A549 (cell line): ENCODE measurements at regions not wholly inside any gene's neighbourhood (a gene's known extent, or its start where the extent isn't known, plus 50 kb on each side); places are given as distances from the start of the nearest gene placed in this dataset.

ENCODE experiments used
- ATAC-seq, 2 experiments: fragments of 200-7000 bp in 1 of 2; fragments of >200 bp in 1 of 2; cut with Nextera tagmentation in 1 of 2; cut with Tn5 transposase in 1 of 2; 3 replicates each; pipeline versions ENCODE4 v1.8.0 to v1.9.1; 2018 to 2020; ENCODE audit warnings: mild to moderate bottlenecking in 1 of 2, moderate library complexity in 1 of 2
- CTCF ChIA-PET: fragments of 300-600 bp; sonication (Branson Sonifier 250); formaldehyde crosslinking; extraction: SDS; loops from one replicate; lab custom pipeline; 2021; ENCODE audit warnings: antibody characterized with exemption, inconsistent platforms; lab: Yijun Ruan, JAX
- POLR2A ChIA-PET: fragments of 350-600 bp; formaldehyde crosslinking; extraction: SDS; loops from one replicate; lab custom pipeline; 2021; ENCODE audit warnings: antibody characterized with exemption, inconsistent platforms; lab: Yijun Ruan, JAX
- DNase-seq, 2 experiments: peaks; one replicate each; pipeline versions ENCODE4 v3.0.0 to v3.0.0-alpha.2; 2011 to 2016; ENCODE audit warnings: low read depth in 1 of 2, low spot score in 1 of 2
- FAIRE-seq: peaks from 2 replicates; lab custom pipeline; 2011; peaks lifted over from hg19 to GRCh38; lab: Jason Lieb, UNC
- H3K27ac ChIP-seq, 2 experiments: fragments of >200 bp; sonication (Bioruptor Twin); formaldehyde crosslinking; 3 replicates each; pipeline ENCODE4 v1.5.1; 2016 to 2017
- H3K4me1 ChIP-seq: fragments of >200 bp; sonication (Bioruptor Twin); formaldehyde crosslinking; 3 replicates; pipeline ENCODE4 v1.6.1; 2016
- H3K4me2 ChIP-seq: fragments of >200 bp; sonication (Bioruptor Twin); formaldehyde crosslinking; 3 replicates; pipeline ENCODE4 v1.6.1; 2016
- H3K4me3 ChIP-seq: fragments of >200 bp; sonication (Bioruptor Twin); formaldehyde crosslinking; 3 replicates; pipeline ENCODE4 v1.5.1; 2016
- H3K9me3 ChIP-seq: fragments of >200 bp; sonication (Bioruptor Twin); formaldehyde crosslinking; 3 replicates; pipeline ENCODE4 v1.6.1; 2016
- BHLHE40 ChIP-seq: IDR thresholded peaks from 2 replicates; pipeline ENCODE4 v1.6.1; 2012; ENCODE audit warnings: low read depth, low read length, inconsistent platforms
- CHD2 ChIP-seq: fragments of 150-350 bp; IDR thresholded peaks from 2 replicates; pipeline ENCODE4 v1.6.1; 2014; ENCODE audit warnings: low read length; ENCODE audit not compliant: partially characterized antibody
- E2F6 ChIP-seq: IDR thresholded peaks from 2 replicates; pipeline ENCODE4 v1.6.1; 2012; ENCODE audit warnings: low read depth, borderline replicate concordance
- EHF ChIP-seq: fragments of 250-450 bp; sonication (Bioruptor Pico); IDR thresholded peaks from 2 replicates; pipeline ENCODE4 v1.5.0; 2020; ENCODE audit warnings: mild to moderate bottlenecking
- EHMT2 ChIP-seq: fragments of 200-600 bp; sonication (generic); IDR thresholded peaks from 2 replicates; pipeline ENCODE4 v1.6.1; 2016; ENCODE audit warnings: antibody characterized with exemption, low read depth, mild to moderate bottlenecking, moderate library complexity
- EP300 ChIP-seq, 2 experiments: fragments of >200 bp; sonication (Bioruptor Twin); formaldehyde crosslinking; IDR thresholded peaks; 2 replicates in 1 of 2; 3 replicates in 1 of 2; pipeline ENCODE4 v1.6.1; 2016 to 2017
- ESRRA ChIP-seq: fragments of 150-350 bp; IDR thresholded peaks from 2 replicates; pipeline ENCODE4 v1.6.1; 2014; ENCODE audit warnings: mild to moderate bottlenecking, low read length, borderline replicate concordance
- FOXS1 ChIP-seq: fragments of 250-450 bp; sonication (Bioruptor Pico); IDR thresholded peaks from 2 replicates; pipeline ENCODE4 v1.5.0; 2020; ENCODE audit warnings: mild to moderate bottlenecking, moderate library complexity
- HDAC2 ChIP-seq: fragments of 200-600 bp; sonication (generic); IDR thresholded peaks from 2 replicates; pipeline ENCODE4 v1.6.1; 2016
- HOXB13 ChIP-seq: fragments of 250-450 bp; sonication (Bioruptor Pico); IDR thresholded peaks from 2 replicates; pipeline ENCODE4 v1.5.0; 2020; ENCODE audit warnings: low read depth, mild to moderate bottlenecking, moderate library complexity
- JUN ChIP-seq, 2 experiments: fragments of >200 bp; sonication (Bioruptor Twin); formaldehyde crosslinking; IDR thresholded peaks; 2 replicates in 1 of 2; 3 replicates in 1 of 2; pipeline ENCODE4 v1.6.1; 2016 to 2017
- MAFK ChIP-seq: fragments of 450-650 bp; IDR thresholded peaks from 2 replicates; pipeline ENCODE4 v1.6.1; 2014; ENCODE audit not compliant: partially characterized antibody
- MAZ ChIP-seq: fragments of 150-350 bp; IDR thresholded peaks from 2 replicates; pipeline ENCODE4 v1.6.1; 2014; ENCODE audit warnings: antibody characterized with exemption, low read depth, low read length, borderline replicate concordance
- NFE2L2 ChIP-seq: fragments of 150-350 bp; conservative IDR thresholded peaks from 2 replicates; pipeline ENCODE4 v1.6.1; 2014; ENCODE audit warnings: low read length
- NR3C1 ChIP-seq: fragments of >200 bp; sonication (Bioruptor Twin); formaldehyde crosslinking; IDR thresholded peaks from 3 replicates; pipeline ENCODE4 v1.6.1; 2017
- PHF8 ChIP-seq: fragments of 200-600 bp; sonication (generic); IDR thresholded peaks from 2 replicates; pipeline ENCODE4 v1.6.1; 2016; ENCODE audit warnings: low read depth, mild to moderate bottlenecking, antibody characterized with exemption, moderate library complexity, borderline replicate concordance
- RCOR1 ChIP-seq: fragments of 150-350 bp; IDR thresholded peaks from 2 replicates; pipeline ENCODE4 v1.6.1; 2014; ENCODE audit warnings: antibody characterized with exemption, low read length, low read depth
- RFX5 ChIP-seq: fragments of 450-650 bp; IDR thresholded peaks from 2 replicates; pipeline ENCODE4 v1.7.1; 2014; ENCODE audit warnings: antibody characterized with exemption, mild to moderate bottlenecking, moderate library complexity
- ZNF302 ChIP-seq: fragments of 250-450 bp; sonication (Bioruptor Pico); IDR thresholded peaks from 2 replicates; pipeline ENCODE4 v1.9.0; 2021; ENCODE audit warnings: inconsistent platforms, mild to moderate bottlenecking, moderate library complexity
- WGBS: methylation state at CpG from one replicate; pipeline ENCODE4 v1.1.6; 2017; ENCODE audit errors: missing lambda C conversion rate; 5-methylcytosine and 5-hydroxymethylcytosine counted together

GRCh38 chr1:38117444-38117887, 70.9 kb upstream of the POU3F1 start:
- no peak for FAIRE-seq
- WGBS = 70% methylated on average over 4 of the region's 11 CpGs
- DNase-seq = no peak
- TF ChIP-seq MAFK (peak; percentile 55), RFX5 (no peak)
- ChIA-PET POLR2A (no interaction called here), CTCF (no interaction called here)
- H3K4me2 ChIP-seq = no peak overlapping the region
- H3K9me3 ChIP-seq = no peaks in the 10 kb centered on the region
- H3K27ac ChIP-seq = no peak overlapping the region
- ATAC-seq = no peak
- H3K4me1 ChIP-seq = no peaks in the 10 kb centered on the region
- no peak overlapping the region for H3K4me3 ChIP-seq

DNA sequence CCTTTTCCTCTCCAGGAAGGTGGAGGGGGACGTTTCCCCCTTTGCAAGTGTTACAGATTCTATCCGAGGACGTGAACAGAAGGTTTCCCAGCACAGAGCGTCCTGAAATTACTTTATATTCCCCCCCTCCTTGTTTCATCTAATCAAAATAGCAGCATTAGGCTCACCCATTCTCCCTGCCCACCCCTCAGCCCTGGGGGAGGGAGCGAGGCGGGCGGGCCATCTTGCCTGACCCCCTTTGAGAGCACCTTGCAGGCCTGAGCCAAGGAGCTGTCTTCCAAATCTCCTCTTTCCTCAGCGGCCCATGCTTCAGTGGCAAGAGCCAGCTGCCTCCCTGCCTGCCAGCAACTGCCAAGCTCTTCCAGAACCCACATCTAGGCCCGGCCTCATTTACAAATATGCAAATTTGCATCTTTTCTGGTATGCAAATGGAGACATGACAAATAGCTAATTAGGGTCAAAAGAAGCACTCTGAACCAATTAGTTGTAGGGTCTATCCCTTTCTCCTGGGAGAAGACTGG, 69.1 kb upstream of the POU3F1 start:
- H3K4me1 ChIP-seq = no peaks in the 10 kb centered on the region
- H3K9me3 ChIP-seq = no peaks in the 10 kb centered on the region
- no peak for FAIRE-seq
- ChIA-PET POLR2A (no interaction called here), CTCF (no interaction called here)
- H3K4me2 ChIP-seq = no peak overlapping the region
- DNase-seq = no peak
- no peak for ATAC-seq
- no peak overlapping the region for H3K27ac ChIP-seq
- H3K4me3 ChIP-seq = no peak overlapping the region
- WGBS = 71% methylated on average over 9 of the region's 9 CpGs
- no peak for TF ChIP-seq MAFK
- no peak for TF ChIP-seq JUN (IDR thresholded peaks at IDR 0.05)
- TF ChIP-seq PHF8 = no peak
- no peak for TF ChIP-seq NR3C1
- no peak for TF ChIP-seq HDAC2
- no peak for TF ChIP-seq HOXB13 (CRISPR knock-in tag)
- no peak for TF ChIP-seq ESRRA
- TF ChIP-seq BHLHE40 = no peak
- no peak for TF ChIP-seq CHD2

- CTCF ChIA-PET = no interaction called here
- H3K9me3 ChIP-seq = no peaks in the 10 kb centered on the region
- TF ChIP-seq MAZ (no peak), NFE2L2 (no peak), E2F6 (no peak), EHMT2 (no peak)
- POLR2A ChIA-PET = no interaction called here
- H3K4me3 ChIP-seq = no peak overlapping the region
- 79% methylated on average over 15 of the region's 15 CpGs for WGBS
- no peak for DNase-seq
- no peak for FAIRE-seq
- ATAC-seq = no peak
- H3K4me2 ChIP-seq = no peak overlapping the region
- no peaks in the 10 kb centered on the region for H3K4me1 ChIP-seq
- H3K27ac ChIP-seq = no peak overlapping the region
Measured at GRCh38 chr1:38115226-38115625, 68.6 kb upstream of the POU3F1 start.

DNA sequence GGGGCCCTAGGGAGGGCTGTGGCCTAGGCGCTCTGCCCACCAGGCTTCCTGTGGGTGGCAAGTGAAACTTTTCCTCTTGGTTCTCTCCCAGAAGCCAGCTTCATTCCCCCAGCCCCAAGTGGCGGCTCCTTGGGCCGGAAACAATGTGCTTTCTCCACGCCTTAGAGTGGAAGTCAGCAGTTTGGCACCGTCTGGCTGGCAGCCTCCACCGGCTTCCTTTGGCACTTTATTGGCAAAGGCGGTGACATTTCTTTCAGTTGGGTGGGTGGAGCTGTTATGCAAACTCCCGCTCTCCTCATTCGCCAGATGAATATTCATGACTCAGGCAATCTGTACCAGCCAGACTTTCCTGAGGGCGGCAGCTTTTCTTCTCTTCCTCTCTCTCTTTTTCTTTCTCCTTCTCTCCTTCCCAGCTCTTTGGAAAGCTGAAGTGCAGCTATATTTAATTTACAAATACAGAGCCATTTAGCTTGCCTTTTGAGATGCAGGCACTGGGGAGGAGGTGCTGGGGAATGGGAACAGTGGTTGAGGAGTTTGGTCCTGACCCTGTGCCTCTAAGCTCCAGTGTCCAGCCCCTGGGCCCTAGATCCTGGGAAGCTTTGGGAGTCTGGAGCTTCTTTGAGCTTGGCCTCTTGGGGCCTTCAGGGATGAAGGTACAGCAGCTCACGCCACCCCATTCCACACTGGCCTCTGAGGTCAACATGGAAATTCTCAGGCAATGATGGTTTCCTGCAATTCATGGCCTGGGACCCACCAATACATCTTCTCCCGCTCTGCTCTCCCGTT, 67.8 kb upstream of the POU3F1 start:
- TF ChIP-seq FOXS1 (CRISPR knock-in tag) = no peak
- no peak for TF ChIP-seq CHD2
- TF ChIP-seq RCOR1 = no peak
- no peak for TF ChIP-seq ZNF302 (CRISPR knock-in tag)
- no peak for TF ChIP-seq EP300 (IDR thresholded peaks at IDR 0.05)
- no peak for TF ChIP-seq EHF (CRISPR knock-in tag)
- no peak for FAIRE-seq
- Histone ChIP-seq H3K27ac (no peak overlapping the region), H3K4me2 (no peak overlapping the region), H3K4me3 (no peak overlapping the region), H3K4me1 (no peaks in the 10 kb centered on the region), H3K9me3 (no peaks in the 10 kb centered on the region)
- WGBS = 82% methylated on average over 12 of the region's 13 CpGs
- ChIA-PET POLR2A (no interaction called here), CTCF (no interaction called here)
- no peak for DNase-seq
- ATAC-seq = no peak
